HG03521 (cell line): ENCODE measurements at regions not wholly inside any gene's neighbourhood (a gene's known extent, or its start where the extent isn't known, plus 50 kb on each side); places are given as distances from the start of the nearest gene placed in this dataset.

Experiments used
- ATAC-seq: cut with Tn5 transposase; IDR thresholded peaks from one replicate; pipeline ENCODE4 v1.9.1; 2021; ENCODE audit warnings: mild to moderate bottlenecking, moderate library complexity; ENCODE audit not compliant: unreplicated experiment

DNA sequence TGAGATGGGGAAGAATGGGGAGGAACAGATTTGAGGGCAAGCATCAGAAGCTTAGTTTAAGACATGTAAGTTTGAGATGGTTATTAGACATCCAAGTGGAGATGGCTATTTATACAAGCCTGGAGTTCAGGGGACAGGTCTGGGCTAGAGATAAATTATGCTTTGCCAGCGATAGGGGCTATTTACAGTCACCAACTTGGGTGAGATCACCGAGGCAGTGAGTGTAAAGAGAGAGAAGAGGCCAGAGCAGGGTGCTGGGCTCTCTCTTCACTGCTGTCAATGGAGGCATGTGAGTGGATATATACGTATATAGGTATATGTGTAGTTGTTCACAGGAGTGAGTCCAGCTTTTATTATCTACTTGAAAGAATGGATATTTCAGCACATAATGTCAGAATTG is 81.0 kb downstream of the QPCT start:
- ATAC-seq, result no peak

DNA sequence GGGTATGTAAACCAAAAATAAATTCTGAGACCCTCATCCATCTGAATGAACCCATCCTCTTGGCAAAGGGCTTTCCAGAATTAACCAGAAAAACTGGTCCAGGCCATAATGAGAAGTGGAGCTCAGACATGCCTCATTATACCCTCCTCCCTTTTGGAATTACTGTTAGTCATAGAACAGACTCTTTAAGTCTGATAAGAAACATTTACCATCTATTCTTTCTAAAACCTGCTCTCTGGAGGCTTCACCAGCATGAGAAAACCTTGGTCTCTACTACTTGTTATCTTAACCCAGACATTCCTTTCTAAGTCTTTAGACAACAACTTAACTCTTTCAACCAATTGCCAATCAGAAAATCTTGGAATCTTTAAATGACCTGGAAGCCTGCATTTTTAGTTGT is 82.8 kb downstream of the QPCT start:
- no peak for ATAC-seq

GRCh38 chr2:37436323-37436722 is 91.9 kb downstream of the QPCT start:
- no peak for ATAC-seq

- no peak for ATAC-seq
Measured at GRCh38 chr2:37439131-37439642, 94.8 kb downstream of the QPCT start.

- ATAC-seq, result no peak
Measured at GRCh38 chr2:37441055-37441454, 96.6 kb downstream of the QPCT start.

GRCh38 chr2:37443082-37443481 is 98.7 kb downstream of the QPCT start:
- no peak for ATAC-seq

DNA sequence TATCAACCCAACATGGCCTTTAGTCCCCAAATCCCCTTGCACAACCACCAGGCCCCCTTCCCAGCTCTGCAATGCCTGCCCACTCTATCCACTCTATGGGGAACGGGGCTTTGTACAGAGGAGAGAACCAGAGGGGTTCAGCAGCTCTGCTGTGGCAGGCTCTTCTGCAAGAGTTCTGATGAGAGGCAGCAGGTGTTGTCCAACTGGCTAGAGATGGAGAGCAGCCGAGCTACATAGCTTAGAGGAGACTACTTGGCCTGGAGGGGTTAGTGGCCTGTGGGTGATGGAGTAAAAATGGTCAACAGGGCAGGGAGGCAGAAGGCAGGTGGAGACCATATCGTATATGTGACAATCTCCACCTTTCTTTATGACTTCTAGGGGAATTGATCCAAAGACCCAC is 103.0 kb downstream of the QPCT start:
- no peak for ATAC-seq

- ATAC-seq, result no peak
Measured at GRCh38 chr2:37448342-37449120, 104.1 kb downstream of the QPCT start.

GRCh38 chr2:37449761-37450296 is 105.4 kb downstream of the QPCT start:
- no peak for ATAC-seq

DNA sequence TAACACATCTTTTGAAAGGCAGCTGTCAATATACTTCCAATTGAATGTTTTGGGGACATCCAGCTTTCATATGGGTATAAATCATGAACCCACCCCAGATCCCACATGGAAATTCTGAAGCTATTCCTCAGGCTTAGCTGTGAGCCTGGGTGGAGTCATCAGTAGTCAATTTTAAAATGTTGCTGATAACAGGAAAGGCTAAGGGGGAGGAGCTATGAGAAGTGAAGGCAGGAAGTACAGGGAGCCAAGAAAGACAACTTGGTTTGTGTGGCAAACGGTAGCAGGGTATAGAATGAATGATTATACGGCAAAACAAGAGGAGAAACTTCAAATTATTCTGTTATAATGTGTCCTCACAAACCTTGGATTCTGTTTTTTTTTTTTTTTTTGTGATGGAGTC is 108.6 kb downstream of the QPCT start:
- no peak for ATAC-seq

- ATAC-seq, result no peak
Measured at GRCh38 chr2:37454851-37455762, 110.7 kb downstream of the QPCT start.

DNA sequence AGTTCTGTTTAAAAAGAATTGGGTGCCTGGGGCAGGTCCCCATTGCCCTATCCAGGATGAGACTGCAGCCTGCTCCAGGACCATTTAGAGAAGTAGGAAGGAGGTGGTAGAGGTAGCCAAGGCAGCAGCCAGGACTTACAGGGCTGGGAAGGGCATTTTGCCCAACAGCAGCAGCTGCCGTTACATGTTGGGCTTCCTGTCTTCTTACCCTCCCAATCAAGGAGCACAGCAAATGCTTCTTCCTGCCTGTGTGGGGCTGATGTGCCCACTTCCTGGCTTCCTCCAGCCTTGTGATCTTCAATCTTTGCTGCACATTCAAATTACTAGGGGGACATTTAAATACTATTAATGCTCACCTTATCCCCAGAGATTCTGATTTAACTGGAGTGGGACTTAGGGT is 112.0 kb downstream of the QPCT start:
- no peak for ATAC-seq

DNA sequence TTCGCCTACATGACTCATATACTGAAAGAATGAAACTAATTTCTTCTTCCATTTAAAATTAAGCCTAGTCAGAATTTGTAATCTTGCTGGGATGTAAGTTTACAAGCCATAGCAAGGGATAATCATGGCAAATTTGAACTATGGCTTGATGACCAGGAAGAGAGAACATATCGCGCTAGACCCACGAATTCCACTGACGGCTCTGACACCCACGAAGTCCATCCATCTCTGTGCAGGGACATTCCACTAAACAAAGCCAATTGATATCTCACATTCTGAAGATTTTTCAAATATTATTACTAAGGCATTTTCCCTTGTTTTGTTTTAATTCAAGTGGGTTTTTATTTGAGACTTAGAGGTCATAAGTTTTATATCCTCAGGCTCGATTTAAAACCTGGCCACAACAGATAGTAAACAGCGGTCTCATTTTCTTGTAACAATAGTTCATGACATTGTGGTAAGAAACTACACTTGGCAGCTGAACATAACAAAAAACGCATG is 113.0 kb downstream of the QPCT start:
- no peak for ATAC-seq

DNA sequence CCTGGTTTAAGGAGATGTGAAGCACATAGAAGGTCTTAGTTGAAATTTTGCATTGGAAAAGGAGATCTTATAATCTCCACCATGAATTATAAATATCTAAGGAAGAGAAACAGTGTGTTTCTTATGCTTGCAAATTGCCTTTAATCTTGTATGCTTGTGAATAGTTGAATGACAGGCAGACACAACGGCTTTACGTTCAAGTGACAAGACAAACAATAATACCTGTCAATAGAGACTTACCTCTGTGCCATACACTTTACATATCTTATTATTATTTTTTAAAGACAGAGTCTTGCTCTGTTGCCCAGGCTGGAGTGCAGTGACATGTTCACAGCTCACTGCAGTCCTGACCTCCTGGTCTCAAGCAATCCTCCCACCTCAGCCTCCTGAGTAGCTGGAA is 113.7 kb downstream of the QPCT start:
- no peak for ATAC-seq

DNA sequence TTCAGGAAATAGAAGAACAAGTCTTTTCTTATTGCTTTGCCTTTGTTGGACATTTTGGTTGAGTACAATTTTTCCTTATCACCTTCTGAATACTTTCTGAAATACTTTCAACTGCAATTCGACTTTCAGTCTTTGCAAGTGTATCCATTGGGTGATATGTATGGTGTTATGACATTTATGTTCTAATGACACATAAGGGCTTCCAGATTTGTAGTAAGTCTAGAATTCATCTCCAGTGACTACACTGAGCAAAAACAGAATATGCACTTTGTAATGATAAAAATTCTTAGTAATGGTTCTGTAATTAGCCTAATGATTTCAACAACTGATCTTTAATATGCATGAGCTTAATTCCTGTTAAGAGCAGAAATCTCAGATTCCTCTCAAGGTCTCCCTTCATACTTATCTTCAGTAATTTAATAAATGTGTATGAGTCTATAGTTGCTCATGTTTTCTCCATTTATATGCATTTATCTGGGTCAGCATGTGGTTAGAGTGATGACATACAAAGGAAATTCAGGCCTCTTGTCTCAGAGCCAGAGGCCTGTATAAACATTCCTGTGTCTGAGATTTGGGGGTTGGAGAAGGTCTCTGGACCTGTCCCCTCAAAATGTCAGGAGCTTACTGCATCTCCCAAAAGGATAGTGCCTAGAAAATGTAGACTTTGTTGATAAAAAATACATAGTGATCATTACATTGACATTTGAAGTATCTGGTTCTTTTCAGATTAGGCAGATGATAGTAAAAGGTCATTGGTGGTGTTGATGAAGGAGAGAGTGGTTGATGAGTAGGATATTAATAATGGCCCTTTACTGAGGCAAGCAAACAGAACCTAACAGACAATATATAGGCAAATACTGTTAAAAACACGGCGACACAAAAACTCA is 114.9 kb downstream of the QPCT start:
- ATAC-seq, result no peak

DNA sequence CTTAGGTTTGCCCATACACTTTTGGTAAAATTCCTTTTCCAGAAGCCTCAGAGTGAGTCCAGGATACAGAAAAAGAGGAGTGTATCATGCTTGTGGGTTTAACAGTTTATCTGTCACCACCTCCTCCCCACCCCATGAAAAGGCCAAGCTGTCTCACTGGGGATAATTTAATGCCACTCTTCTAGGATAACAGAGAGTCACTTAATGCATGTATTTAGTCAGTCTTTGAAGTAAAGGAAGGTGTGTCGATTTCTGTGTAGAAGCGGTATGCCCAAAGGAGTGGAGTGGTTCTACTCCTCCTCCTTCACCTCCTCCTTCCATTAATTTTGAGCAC is 116.4 kb downstream of the QPCT start:
- no peak for ATAC-seq

DNA sequence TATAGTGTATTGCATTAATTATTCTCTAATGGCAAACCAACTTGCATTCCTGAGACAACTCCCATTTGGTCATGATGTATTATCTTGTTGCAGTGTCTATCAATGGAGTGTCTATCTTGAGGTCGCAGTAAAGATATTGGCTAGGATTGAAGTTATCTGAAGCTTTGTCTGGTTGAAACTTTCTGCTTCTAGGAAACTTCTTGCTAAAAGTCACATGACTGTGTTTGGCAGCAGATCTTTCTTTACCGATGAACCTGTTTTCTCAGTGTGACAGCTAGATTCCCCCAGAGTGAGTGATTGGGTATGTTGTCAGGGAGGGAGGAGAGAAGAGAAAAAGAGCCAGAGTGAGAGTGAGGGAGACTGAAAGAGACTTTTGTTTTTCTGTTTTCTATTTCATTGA is 119.6 kb downstream of the QPCT start:
- ATAC-seq, result no peak

- ATAC-seq, result no peak
Measured at GRCh38 chr2:37466533-37467222, 122.2 kb downstream of the QPCT start.

- no peak for ATAC-seq
Measured at GRCh38 chr2:37468170-37468569, 123.7 kb downstream of the QPCT start.

- no peak for ATAC-seq
Measured at GRCh38 chr2:37469126-37469525, 124.7 kb downstream of the QPCT start.
